ENCODE measurements at regions not wholly inside any gene's neighbourhood (a gene's known extent, or its start where the extent isn't known, plus 50 kb on each side); places are given as distances from the start of the nearest gene placed in this dataset.

- no peak for DNase-seq (ENCODE audit: extremely low spot score)
- TF ChIP-seq POLR2A (IDR thresholded peaks at IDR 0.05; ENCODE audit: low read depth) (no peak), CTCF (IDR thresholded peaks at IDR 0.05) (no peak), EP300 (IDR thresholded peaks at IDR 0.05) (no peak), POLR2AphosphoS5 (IDR thresholded peaks at IDR 0.05) (no peak)
- H3K4me3 ChIP-seq = no peak overlapping the region
- no peaks in the 10 kb centered on the region for H3K27me3 ChIP-seq
- H3K36me3 ChIP-seq = no peaks in the 10 kb centered on the region
- intact Hi-C loops (cut with DNase I) = no loop called here
- peaks cover 0 to 8% (median 0%) of the 10 kb centered on the region in 4 donors for H3K4me1 ChIP-seq
- H3K27ac ChIP-seq (replicated peaks in 1 of 4) = no peak overlapping the region
- H3K9me3 ChIP-seq = no peaks in the 10 kb centered on the region
- 36% methylated on average over 1 of the region's 1 CpG for WGBS
Measured at GRCh38 chr13:109917422-109917821, 131.0 kb upstream of the IRS2 start.

DNA sequence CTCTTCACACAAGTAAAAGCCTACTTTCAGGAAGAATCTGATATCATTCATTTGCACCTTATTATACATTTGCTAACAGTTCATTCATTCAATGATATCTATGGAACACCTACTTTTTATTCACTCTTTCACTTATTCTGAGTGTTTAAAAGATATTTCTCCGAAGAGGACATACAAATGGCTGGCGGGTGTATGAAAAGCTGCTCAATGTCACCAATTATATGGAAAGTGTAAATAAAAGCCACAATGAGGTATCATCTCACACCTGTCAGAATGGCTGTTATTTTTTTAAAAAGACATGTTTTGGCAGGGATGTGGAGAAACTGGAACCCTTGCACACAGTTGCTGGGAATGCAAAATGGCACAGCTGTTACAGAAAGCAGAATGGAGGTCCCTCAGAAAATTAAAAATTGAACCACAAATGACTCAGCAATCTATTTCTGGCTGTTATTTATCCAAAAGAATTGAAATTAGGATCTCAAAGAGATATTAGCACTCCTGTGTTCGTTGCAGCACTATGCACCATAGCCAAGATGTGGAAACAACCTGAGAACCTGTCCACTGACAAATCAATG lies 127.6 kb upstream of the IRS2 start:
- intact Hi-C loops (cut with DNase I) = no loop called here
- Histone ChIP-seq H3K4me1 (no peaks in the 10 kb centered on the region), H3K9me3 (no peaks in the 10 kb centered on the region), H3K36me3 (no peaks in the 10 kb centered on the region), H3K27me3 (no peaks in the 10 kb centered on the region), H3K4me3 (no peak overlapping the region), H3K27ac (replicated peaks in 1 of 4) (no peak overlapping the region)
- DNase-seq (ENCODE audit: extremely low spot score) = no peak
- WGBS = 48% methylated on average over 3 of the region's 3 CpGs
- no peak for TF ChIP-seq EP300 (IDR thresholded peaks at IDR 0.05)
- TF ChIP-seq POLR2AphosphoS5 (IDR thresholded peaks at IDR 0.05) = no peak
- TF ChIP-seq POLR2A (IDR thresholded peaks at IDR 0.05; ENCODE audit: low read depth) = no peak
- no peak for TF ChIP-seq CTCF (IDR thresholded peaks at IDR 0.05)

- TF ChIP-seq EP300 (IDR thresholded peaks at IDR 0.05) (no peak), CTCF (IDR thresholded peaks at IDR 0.05) (no peak), POLR2A (IDR thresholded peaks at IDR 0.05; ENCODE audit: low read depth) (no peak), POLR2AphosphoS5 (IDR thresholded peaks at IDR 0.05) (no peak)
- DNase-seq (ENCODE audit: extremely low spot score) = no peak
- Histone ChIP-seq H3K4me3 (no peak overlapping the region), H3K27me3 (no peaks in the 10 kb centered on the region), H3K27ac (replicated peaks in 1 of 4) (no peak overlapping the region), H3K36me3 (no peaks in the 10 kb centered on the region), H3K9me3 (no peaks in the 10 kb centered on the region), H3K4me1 (no peaks in the 10 kb centered on the region)
- intact Hi-C loops (cut with DNase I) = no loop called here
- WGBS = 86% methylated on average over 1 of the region's 1 CpG
Measured at GRCh38 chr13:109913186-109913585, 126.8 kb upstream of the IRS2 start.

DNA sequence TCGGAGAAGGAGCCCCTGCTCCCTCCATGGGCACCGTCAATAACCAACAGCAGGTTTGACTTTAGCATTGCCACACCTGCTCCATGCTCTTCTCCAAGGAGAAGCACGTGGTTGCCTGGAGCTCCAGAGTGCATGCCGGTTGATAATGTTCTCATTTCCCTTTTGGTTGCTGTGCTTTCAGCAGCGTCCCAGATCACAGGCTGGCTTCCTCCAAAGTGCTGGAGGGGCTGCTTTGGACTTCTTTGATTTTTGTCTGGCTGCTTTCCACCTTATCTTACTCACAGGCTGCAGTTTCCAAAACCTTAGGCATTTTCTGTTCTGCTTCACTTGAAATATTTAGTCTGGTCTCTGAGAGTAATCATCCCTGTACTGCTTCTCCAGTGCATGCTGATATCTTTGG lies 123.8 kb upstream of the IRS2 start:
- TF ChIP-seq CTCF (IDR thresholded peaks at IDR 0.05) (no peak), POLR2A (IDR thresholded peaks at IDR 0.05; ENCODE audit: low read depth) (no peak), EP300 (IDR thresholded peaks at IDR 0.05) (no peak), POLR2AphosphoS5 (IDR thresholded peaks at IDR 0.05) (no peak)
- Histone ChIP-seq H3K27me3 (no peaks in the 10 kb centered on the region), H3K36me3 (no peaks in the 10 kb centered on the region), H3K4me3 (no peak overlapping the region), H3K9me3 (no peaks in the 10 kb centered on the region), H3K27ac (replicated peaks in 1 of 4) (no peak overlapping the region), H3K4me1 (no peaks in the 10 kb centered on the region)
- intact Hi-C loops (cut with DNase I) = no loop called here
- DNase-seq (ENCODE audit: extremely low spot score) = no peak
- WGBS = 55% methylated on average over 5 of the region's 5 CpGs

DNA sequence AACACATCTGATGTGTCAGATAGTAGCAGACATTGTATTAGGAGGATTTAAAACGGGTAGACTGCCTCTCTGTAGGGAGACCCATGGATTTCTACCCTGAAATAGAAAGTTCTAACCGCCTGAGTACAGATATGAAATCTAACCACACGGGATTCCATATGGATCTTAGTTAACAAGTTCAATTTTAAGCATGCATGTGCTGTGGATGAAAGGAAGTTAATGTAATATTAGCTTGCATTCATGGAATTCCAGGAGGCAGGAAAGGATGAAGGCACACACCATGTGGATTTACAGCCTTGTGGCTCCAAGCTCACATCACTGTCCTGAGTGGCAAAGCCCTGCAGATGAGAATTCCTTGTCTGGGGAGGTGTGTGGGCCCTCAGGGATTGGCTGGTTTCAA lies 120.6 kb upstream of the IRS2 start:
- H3K27me3 ChIP-seq = no peaks in the 10 kb centered on the region
- no peaks in the 10 kb centered on the region for H3K9me3 ChIP-seq
- 57% methylated on average over 3 of the region's 3 CpGs for WGBS
- no peak for DNase-seq (ENCODE audit: extremely low spot score)
- no peak overlapping the region for H3K27ac ChIP-seq (replicated peaks in 1 of 4)
- intact Hi-C loops (cut with DNase I) = no loop called here
- no peaks in the 10 kb centered on the region for H3K4me1 ChIP-seq
- no peak for TF ChIP-seq POLR2AphosphoS5 (IDR thresholded peaks at IDR 0.05)
- no peaks in the 10 kb centered on the region for H3K36me3 ChIP-seq
- no peak overlapping the region for H3K4me3 ChIP-seq
